HG02678 (cell line): ENCODE measurements at regions not wholly inside any gene's neighbourhood (a gene's known extent, or its start where the extent isn't known, plus 50 kb on each side); places are given as distances from the start of the nearest gene placed in this dataset.
"Not testable (repeated sequence)": the region's sequence is repeated elsewhere in the genome, so short reads cannot be mapped to it uniquely, and the experiment has no call there.

Source experiments
- ATAC-seq: cut with Tn5 transposase; IDR thresholded peaks from one replicate; pipeline ENCODE4 v1.9.1; 2021; ENCODE audit warnings: mild to moderate bottlenecking, moderate library complexity; ENCODE audit not compliant: unreplicated experiment

- ATAC-seq: no peak
These were observed 112.1 kb downstream of the CENPF start for GRCh38 chr1:214715126-214715525.

- ATAC-seq: no peak
These were observed 114.4 kb downstream of the CENPF start for GRCh38 chr1:214717351-214717750.

DNA sequence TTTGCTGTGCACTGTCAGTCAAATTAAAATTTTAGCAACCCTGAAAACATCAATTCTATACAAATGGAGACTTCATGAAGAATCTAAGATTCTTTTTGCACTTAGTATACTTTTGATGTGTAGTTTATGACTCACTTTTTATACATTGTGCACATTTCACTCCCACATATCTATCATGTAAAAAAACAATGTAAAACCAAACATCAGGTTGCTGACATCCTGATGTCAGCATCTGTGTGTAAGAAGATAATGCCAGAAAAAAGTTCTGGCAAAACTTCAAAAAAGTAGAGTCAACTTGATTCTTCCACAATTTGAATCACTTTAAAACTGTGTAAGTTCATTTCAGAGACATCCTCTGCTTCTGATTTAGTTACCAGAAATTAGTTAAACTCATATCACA is 115.7 kb downstream of the CENPF start:
- ATAC-seq: no peak

- no peak for ATAC-seq
These were observed 116.2 kb downstream of the CENPF start for GRCh38 chr1:214719207-214719606.

DNA sequence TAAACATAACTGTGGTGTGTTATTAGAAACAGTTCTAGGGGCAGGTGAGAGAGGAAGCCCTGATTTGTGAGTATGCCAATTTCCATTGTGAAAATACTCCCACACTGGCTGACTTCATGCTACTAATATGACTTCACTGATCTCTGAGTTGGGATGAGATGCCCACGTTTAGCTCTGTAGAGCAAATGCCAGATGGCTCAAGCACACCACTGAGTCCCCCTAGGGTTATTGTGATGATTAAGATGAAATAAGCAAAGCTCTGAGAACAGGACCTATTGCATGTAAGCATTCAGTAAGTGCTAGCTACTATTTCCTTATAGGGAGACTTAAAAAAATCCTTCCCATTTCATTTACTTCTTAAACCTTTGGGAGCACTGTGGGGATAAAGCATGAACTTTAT is 117.6 kb downstream of the CENPF start:
- no peak for ATAC-seq

- no peak for ATAC-seq
These were observed 124.3 kb downstream of the CENPF start for GRCh38 chr1:214727274-214727673.

- no peak for ATAC-seq
These were observed 136.7 kb downstream of the CENPF start for GRCh38 chr1:214739621-214740238.

DNA sequence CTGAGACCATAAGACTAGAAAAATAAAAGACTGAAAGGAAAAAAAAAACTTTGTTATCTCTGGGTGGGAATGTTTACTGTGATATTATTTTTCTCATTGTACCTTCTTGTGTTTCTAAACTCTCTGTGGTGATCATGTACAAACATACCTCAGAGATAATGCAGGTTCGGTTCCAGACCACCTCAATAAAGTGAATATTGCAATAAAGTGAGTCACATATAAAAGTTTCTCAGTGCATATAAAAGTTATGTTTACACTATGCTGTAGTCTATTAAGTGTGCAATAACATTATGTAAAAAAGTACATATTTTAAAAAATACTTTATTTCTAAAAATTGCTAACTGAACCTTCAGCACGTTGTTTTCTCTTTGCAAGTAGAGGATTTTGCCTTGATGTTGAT is 137.5 kb downstream of the CENPF start:
- ATAC-seq: no peak

GRCh38 chr1:214747050-214747635 is 144.1 kb downstream of the CENPF start:
- no peak for ATAC-seq

GRCh38 chr1:214753236-214753852 is 150.3 kb downstream of the CENPF start:
- no peak for ATAC-seq

GRCh38 chr1:214761030-214761429 is 158.0 kb downstream of the CENPF start:
- no peak for ATAC-seq

DNA sequence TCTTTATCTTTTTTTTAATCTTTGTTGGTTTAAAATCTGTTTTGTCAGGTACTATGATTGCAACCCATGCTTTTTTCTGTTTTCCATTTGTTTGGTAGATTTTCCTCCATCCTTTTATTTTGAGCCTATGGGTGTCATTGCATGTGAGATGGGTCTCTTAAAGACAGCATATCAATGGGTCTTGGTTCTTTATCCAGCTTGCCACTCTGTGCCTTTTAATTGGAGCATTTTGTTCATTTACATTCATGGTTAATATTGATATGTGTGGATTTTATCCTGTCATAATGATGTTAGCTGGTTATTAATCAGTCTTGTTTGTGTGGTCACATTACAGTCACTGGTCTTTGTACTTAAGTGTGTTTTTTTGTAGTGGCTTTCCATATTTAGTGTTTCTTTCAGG is 159.9 kb downstream of the CENPF start:
- ATAC-seq: no peak

DNA sequence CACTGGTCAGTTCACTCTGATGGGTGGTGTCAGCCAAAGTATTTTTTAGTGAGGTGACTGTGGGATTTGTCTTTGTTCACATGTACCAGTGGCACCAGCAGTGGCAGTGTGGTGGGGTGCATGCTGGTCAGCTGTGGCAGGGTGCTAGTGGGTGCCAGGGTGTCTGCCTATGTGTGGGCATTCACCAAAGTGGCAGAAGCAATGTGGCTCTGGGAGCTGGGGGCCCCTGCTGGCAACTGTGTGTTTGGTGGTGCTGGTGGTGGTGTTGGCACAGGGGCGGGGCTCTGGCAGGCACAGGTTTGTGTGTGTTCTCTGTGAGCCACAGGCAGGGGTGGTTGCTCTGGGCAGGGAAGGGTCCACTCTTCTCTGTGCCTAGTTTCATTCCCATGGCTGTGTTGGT is 161.5 kb downstream of the CENPF start:
- ATAC-seq: no peak

DNA sequence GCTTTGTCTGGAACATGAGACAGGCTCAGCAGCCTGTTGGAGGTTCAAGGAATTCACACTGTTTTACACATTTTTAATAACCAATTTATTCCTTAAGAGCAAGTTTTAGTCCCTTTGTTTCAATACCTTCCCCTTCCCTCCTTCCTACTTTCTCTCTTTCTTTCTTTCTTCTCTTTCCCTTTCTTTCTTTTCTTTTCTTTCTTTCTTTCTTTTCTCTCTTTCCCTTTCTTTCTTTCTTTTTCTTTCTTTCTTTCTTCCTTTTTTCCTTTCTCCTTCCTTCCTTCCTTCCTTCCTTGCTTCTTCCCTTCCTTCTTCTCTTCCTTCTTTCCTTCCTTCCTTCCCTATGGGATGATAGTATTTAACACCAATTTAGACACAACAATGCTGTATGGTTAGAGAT is 164.2 kb downstream of the CENPF start:
- ATAC-seq: no peak

DNA sequence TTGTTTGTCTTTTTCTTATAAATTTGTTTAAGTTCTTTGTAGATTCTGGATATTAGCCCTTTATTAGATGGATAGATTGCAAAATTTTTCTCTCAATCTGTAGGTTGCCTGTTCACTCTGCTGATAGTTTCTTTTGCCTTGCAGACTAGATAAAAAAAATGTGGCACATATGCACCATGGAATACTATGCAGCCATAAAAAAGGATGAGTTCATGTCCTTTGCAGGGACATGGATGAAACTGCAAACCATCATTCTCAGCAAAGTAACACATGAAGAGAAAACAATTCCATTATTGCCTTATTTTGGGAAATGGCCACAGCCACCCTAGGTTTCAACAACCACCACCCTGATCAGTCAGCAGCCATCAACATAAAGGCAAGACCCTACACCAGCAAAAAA is 166.7 kb downstream of the CENPF start:
- not testable (repeated sequence) for ATAC-seq

DNA sequence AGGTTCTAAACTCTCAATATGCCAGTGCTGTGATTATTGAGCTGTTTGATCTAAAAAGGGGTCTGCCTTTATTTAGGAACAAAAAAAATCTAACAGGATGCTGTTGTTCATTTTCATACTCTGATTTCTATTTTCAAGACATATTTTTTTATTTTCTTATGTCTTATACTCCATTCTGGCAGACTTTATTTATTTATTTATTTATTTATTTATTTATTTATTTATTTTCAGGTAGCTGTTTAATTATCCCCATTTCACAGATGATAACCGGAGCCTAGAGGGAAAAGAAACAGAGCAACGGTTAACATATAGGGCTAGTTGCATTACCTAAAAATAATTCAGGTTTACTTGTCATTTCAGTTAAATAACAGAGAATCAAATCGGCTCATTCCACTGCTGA is 174.4 kb downstream of the CENPF start:
- no peak for ATAC-seq

- no peak for ATAC-seq
These were observed 189.0 kb downstream of the CENPF start for GRCh38 chr1:214791961-214792360.

DNA sequence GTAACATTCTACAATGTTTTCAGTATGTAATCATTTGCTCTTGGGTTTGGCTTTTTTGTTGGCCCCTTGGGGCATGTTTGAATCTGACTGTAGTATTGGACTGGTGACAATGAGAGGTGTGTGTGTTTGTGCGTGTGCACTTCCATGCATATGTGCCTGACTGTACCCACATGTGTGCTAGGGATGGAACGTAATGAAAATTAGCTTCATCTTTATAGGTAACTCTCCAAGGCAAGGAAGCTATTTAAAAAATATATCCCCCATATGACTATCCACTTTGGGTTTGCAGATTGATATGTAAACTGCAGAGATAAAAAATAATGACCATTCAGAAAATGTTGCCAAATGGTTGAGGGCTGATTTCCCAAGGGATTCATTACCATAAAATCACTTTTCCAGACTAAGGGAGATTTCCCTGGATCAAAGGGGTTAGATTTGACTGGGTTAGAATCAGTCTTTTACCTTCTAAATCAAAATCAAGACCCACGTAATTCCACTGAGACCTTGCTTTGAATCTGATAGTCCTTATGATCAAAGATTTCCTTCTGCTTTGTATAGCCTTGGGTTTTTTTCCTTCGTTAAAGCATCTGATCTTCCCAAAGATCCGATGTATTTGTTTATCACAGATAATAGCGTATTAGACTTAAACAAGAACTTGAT is 189.7 kb downstream of the CENPF start:
- no peak for ATAC-seq

DNA sequence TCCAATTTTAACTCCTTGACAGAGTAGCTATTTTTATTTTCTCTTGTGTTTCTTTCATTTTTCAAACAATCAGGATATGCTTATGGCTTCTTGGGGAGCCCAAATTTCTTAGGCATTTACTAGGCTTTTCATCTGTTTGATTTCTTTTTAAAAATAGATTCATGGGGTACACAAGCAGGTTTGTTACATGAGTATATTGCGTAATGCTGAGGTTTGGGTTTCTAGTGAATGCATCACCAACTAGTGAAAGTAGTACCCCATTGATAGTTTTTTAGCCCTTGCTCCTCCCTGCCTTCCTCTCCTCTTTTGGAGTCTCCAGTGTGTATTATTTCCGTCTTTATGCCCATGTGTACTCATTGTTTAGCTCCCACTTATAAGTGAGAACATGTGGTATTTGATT is 190.7 kb downstream of the CENPF start:
- ATAC-seq: no peak

GRCh38 chr1:214801191-214801590 is 198.2 kb downstream of the CENPF start:
- no peak for ATAC-seq

- no peak for ATAC-seq
These were observed 206.0 kb downstream of the CENPF start for GRCh38 chr1:214808845-214809460.

DNA sequence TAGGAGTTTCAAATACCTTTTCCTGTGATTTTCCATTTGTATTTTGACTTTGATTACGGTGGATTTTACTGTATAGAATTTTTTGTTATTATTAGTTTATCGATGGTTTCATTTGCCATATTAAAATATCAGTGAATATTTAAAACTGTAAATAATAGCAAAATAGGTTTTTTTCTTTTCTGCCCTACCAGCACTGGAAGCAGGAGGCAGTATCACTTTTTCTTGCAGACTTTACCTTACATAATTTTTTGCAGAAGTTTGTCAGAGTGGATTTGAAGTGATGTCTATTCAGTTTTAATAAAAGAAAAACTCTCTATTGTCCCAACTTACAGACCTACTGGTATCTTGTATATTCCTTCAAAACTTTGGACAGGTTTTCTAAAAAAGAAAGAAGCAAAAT is 213.6 kb downstream of the CENPF start:
- no peak for ATAC-seq
